WERI-Rb-1 (cell line): ENCODE measurements at regions not wholly inside any gene's neighbourhood (a gene's known extent, or its start where the extent isn't known, plus 50 kb on each side); places are given as distances from the start of the nearest gene placed in this dataset.

Source experiments
- DNase-seq: peaks from one replicate; pipeline ENCODE4 v3.0.0-alpha.2; 2020
- H3K27ac ChIP-seq: fragments of 250-450 bp; sonication (Bioruptor Pico); 2 replicates; pipeline ENCODE4 v1.5.1; 2020; ENCODE audit warnings: mild to moderate bottlenecking, moderate library complexity
- H3K27me3 ChIP-seq: fragments of 250-450 bp; sonication (Bioruptor Pico); 2 replicates; pipeline ENCODE4 v1.5.1; 2021; ENCODE audit warnings: mild to moderate bottlenecking, low read depth, moderate library complexity; ENCODE audit not compliant: insufficient read depth, severe bottlenecking
- H3K36me3 ChIP-seq: fragments of 250-450 bp; sonication (Bioruptor Pico); 2 replicates; pipeline ENCODE4 v1.5.1; 2020; ENCODE audit warnings: mild to moderate bottlenecking, moderate library complexity
- H3K4me3 ChIP-seq: 2 replicates; pipeline ENCODE4 v1.5.1; 2011; ENCODE audit warnings: low read depth, mild to moderate bottlenecking, control low read depth, low read length
- H3K9me3 ChIP-seq: fragments of 250-450 bp; sonication (Bioruptor Pico); 2 replicates; pipeline ENCODE4 v1.5.1; 2021; ENCODE audit warnings: mild to moderate bottlenecking, moderate library complexity; ENCODE audit not compliant: severe bottlenecking
- CTCF ChIP-seq: IDR thresholded peaks from 2 replicates; pipeline ENCODE4 v1.5.1; 2011; ENCODE audit warnings: low read depth, mild to moderate bottlenecking, control low read depth, inconsistent platforms, low read length

GRCh38 chr9:109624896-109625295 is 126.8 kb upstream of the PTPN3 start:
- Histone ChIP-seq H3K27me3 (peaks cover 88% of the 10 kb centered on the region), H3K36me3 (no peaks in the 10 kb centered on the region)

GRCh38 chr9:109627042-109627441 is 128.9 kb upstream of the PTPN3 start:
- H3K9me3 ChIP-seq = no peaks in the 10 kb centered on the region
- H3K27me3 ChIP-seq = peaks cover 82% of the 10 kb centered on the region
- no peak overlapping the region for H3K27ac ChIP-seq
- DNase-seq = no peak
- H3K4me3 ChIP-seq = no peak overlapping the region
- H3K36me3 ChIP-seq = no peaks in the 10 kb centered on the region
- no peak for TF ChIP-seq CTCF

More at GRCh38 chr9:109624896-109625295, 126.8 kb upstream of the PTPN3 start:
- Histone ChIP-seq H3K9me3 (no peaks in the 10 kb centered on the region), H3K4me3 (no peak overlapping the region), H3K27ac (no peak overlapping the region)
- TF ChIP-seq CTCF = no peak
- no peak for DNase-seq

GRCh38 chr9:109629615-109630014 is 131.5 kb upstream of the PTPN3 start:
- no peak for TF ChIP-seq CTCF
- Histone ChIP-seq H3K9me3 (peaks cover 5% of the 10 kb centered on the region), H3K4me3 (no peak overlapping the region), H3K27me3 (peaks cover 87% of the 10 kb centered on the region), H3K27ac (no peak overlapping the region), H3K36me3 (no peaks in the 10 kb centered on the region)
- no peak for DNase-seq

GRCh38 chr9:109632817-109633216 is 134.7 kb upstream of the PTPN3 start:
- no peak for TF ChIP-seq CTCF
- no peaks in the 10 kb centered on the region for H3K36me3 ChIP-seq
- peaks cover 5% of the 10 kb centered on the region for H3K9me3 ChIP-seq
- DNase-seq = no peak
- H3K4me3 ChIP-seq = no peak overlapping the region
- no peak overlapping the region for H3K27ac ChIP-seq
- H3K27me3 ChIP-seq = peaks cover 88% of the 10 kb centered on the region

GRCh38 chr9:109639674-109640579 is 140.1 kb upstream of the PALM2AKAP2 start:
- peaks cover 100% of the 10 kb centered on the region for H3K27me3 ChIP-seq
- peaks cover 3% of the 10 kb centered on the region for H3K9me3 ChIP-seq
- no peak overlapping the region for H3K4me3 ChIP-seq
- no peak for TF ChIP-seq CTCF
- no peak for DNase-seq
- H3K36me3 ChIP-seq = no peaks in the 10 kb centered on the region
- no peak overlapping the region for H3K27ac ChIP-seq
